KBM-7 (cell line): ENCODE measurements at regions not wholly inside any gene's neighbourhood (a gene's known extent, or its start where the extent isn't known, plus 50 kb on each side); places are given as distances from the start of the nearest gene placed in this dataset.
"Not testable (repeated sequence)": the region's sequence is repeated elsewhere in the genome, so short reads cannot be mapped to it uniquely, and the experiment has no call there.

Source experiments
- DNase-seq: peaks from one replicate; pipeline ENCODE4 v3.0.0-alpha.2; 2015
- in situ Hi-C: fragments of 300-500 bp; cut with MboI; formaldehyde crosslinking; loops from 2 replicates; pipeline ENCODE4 v1.14.3; 2020; ENCODE audit warnings: low sequenced_read_pairs, low pct_unique_long_range_greater_than_20kb, mixed read lengths

- no peak for DNase-seq
- in situ Hi-C loops, result no loop called here
These were observed 169.0 kb downstream of the NEDD1 start for GRCh38 chr12:97075934-97076630.

GRCh38 chr12:97076912-97077311 lies 169.9 kb downstream of the NEDD1 start:
- DNase-seq, in situ Hi-C loops: not testable (repeated sequence)

DNA sequence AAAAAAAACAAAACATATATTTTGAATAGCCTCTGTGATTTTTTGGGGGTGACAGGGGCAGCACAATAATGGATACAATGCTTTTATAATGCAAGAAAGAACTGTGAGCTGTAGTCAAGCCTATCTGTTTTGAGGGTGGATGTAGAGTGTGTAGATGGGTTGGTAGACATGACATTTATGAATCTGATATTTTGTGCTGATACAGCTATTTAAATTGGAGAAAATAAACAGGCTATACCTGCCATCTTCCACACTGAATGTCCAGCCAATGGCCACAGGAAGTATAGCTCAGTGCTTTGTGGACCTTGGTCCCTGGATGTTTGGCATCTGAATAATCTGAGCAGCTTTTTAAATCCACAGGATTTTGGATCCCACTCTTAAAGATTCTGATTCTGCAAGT lies 175.0 kb downstream of the NEDD1 start:
- DNase-seq, result no peak
- in situ Hi-C loops, result no loop called here

- in situ Hi-C loops, result no loop called here
- DNase-seq, result no peak
These were observed 186.2 kb downstream of the NEDD1 start for GRCh38 chr12:97093187-97093683.

- DNase-seq, result no peak
- in situ Hi-C loops, result no loop called here
These were observed 190.7 kb downstream of the NEDD1 start for GRCh38 chr12:97097734-97098133.

GRCh38 chr12:97109441-97109840 lies 202.4 kb downstream of the NEDD1 start:
- in situ Hi-C loops, result no loop called here

GRCh38 chr12:97112136-97112535 lies 205.1 kb downstream of the NEDD1 start:
- in situ Hi-C loops, result no loop called here
- DNase-seq, result no peak

More at GRCh38 chr12:97109441-97109840, 202.4 kb downstream of the NEDD1 start:
- DNase-seq, result no peak

GRCh38 chr12:97118796-97119375 lies 211.8 kb downstream of the NEDD1 start:
- in situ Hi-C loops, result no loop called here
- DNase-seq, result no peak

GRCh38 chr12:97127061-97127460 lies 220.0 kb downstream of the NEDD1 start:
- DNase-seq, result no peak
- in situ Hi-C loops, result no loop called here

DNA sequence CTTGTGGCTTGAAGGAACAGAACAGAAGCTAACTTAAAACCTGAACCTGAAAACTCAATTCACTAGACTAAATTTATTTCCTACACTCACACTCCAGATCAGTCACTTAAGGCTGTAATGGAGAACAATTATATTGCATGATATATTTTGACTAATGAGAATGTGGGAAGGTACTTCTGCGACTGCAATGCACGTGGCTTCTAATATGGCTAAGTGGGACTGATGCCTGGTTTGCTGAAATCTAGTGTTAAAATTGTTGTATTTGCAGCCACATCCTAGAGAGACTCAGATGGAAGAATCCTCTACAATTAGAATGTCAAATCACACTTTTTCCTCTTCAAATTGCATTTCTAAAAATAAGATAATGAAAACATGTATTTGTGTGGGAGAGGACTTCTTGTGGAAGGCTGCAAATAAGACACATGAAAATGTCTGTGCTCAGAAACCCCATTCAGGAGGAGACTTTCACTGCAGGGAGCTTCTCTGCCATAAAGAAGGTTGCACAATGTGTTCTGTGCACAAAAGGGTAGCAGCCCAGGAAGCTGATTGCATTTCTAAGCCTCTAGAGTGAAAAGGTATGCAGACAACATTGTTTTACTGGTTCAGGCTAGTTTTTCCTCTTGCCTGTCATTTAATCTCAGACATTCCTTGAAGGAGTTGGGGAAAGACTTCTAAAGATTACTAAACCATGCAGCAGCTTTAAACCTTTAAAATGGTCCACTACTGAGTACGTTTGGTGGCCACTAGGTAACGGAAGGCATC lies 224.3 kb downstream of the NEDD1 start:
- in situ Hi-C loops, result no loop called here
- no peak for DNase-seq

DNA sequence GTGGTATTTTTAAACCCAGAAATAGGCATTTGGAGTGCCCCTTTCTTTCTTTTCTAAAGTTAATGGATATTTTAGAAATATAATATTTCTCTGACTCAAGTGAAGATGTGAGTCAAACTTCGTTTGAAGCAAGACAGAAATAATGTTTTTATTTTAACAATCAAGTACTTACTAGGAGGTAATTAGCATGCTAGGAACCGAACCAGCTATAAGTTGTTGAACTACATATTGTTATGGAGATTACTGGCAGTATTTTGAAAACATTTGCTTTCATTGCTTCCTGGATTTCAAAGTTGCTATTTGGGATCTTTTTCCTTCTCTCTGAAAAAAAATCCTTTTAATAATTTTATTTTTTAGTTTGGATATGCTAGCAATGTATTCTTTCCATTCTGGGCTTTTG lies 225.2 kb downstream of the NEDD1 start:
- in situ Hi-C loops, result no loop called here
- DNase-seq, result no peak

DNA sequence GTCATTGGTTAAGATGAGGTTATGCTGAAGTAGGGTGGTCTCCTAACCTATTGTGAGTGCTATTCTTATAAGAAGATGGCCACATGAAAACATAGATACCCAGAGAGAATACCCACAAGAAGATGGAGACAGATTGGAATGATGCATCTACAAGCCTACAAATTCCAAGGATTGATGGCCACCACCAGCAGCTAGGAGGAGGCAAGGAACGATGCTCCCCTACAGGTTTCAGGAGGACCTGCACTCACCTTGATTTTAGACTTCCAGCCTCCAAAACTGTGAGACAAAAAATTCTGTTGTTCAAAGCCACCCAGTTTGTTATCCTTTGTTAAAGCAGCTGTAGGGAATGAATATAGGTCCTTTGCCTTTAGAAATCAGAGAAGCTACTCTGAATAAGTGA lies 227.4 kb downstream of the NEDD1 start:
- in situ Hi-C loops, result no loop called here
- no peak for DNase-seq

GRCh38 chr12:97140355-97140754 lies 233.3 kb downstream of the NEDD1 start:
- peak; percentile 9 for DNase-seq
- in situ Hi-C loops, result no loop called here

DNA sequence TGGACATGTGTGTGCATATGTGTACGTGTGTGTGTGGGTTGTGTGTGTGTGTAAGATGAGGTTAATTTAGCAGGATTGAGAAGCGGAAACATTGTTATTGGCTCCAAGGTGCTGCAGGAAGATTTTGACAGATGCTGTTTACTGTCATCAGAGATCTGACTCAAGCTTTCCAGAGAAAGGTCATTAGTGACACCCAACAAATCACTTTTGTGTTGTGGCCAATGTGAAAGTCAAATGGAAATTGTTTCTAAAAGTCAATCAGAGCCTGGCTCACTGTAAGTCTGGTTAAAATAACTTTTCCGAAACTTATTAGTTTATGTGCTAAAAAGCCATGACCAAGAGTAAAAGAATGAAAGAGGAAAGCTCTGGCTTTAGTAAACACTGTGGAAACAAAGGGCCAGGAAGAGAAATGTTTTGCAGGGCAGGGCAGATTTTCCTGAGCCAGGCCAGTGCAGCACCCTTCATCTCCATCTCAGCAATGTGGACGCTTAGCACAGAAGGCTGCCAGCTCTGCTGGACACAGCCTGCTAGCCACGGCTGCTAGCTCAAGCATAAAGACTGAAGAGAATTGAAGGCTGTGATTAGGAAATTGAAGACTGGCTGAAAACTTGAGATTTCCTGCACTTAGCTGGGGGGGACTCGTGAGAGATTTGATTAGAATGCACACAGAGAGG lies 235.8 kb downstream of the NEDD1 start:
- in situ Hi-C loops, result no loop called here
- no peak for DNase-seq

- peak; percentile 67 for DNase-seq
- in situ Hi-C loops, result no loop called here
These were observed 242.0 kb downstream of the NEDD1 start for GRCh38 chr12:97148941-97149559.

DNA sequence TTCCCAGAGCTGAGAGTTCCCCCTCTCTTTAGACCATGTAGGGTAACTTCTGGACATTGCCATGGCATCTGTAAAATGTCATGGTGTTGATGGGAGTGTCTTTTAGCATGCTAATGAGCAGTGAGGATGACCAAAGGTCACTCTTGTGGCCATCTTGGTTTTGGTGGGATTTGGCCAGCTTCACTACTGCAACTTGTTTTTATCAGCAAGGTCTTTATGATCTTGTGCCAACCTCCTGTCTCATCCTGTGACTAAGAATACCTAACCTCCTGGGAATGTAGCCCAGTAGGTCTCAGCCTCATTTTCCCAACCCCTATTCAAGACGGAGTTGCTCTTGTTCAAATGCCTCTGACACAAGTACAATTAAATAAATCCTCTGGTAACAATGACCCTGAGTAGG lies 244.4 kb downstream of the NEDD1 start:
- DNase-seq, result no peak
- in situ Hi-C loops, result no loop called here

DNA sequence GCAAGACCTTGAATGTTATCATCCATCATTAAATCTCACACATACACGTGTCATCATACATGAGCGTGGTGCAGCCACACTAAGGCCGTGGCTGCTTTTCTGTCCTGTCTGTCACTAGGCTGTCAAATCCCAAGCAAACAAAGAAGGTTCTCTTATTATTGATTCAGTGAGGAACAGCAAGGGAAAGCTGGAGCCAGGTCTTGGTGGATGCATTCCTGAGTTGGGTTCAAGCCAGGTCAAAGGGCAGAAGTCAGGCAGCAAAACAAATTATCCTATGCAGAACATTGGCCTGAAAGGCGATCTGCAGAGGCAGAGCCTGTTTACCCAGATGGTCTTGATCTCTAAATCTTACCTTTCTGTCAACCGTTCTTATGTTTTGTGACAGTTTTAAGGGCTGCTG lies 252.3 kb downstream of the NEDD1 start:
- in situ Hi-C loops, result no loop called here

GRCh38 chr12:97160277-97160676 lies 253.2 kb downstream of the NEDD1 start:
- in situ Hi-C loops, result no loop called here

More for the DNA sequence above, 252.3 kb downstream of the NEDD1 start:
- DNase-seq, result no peak

DNA sequence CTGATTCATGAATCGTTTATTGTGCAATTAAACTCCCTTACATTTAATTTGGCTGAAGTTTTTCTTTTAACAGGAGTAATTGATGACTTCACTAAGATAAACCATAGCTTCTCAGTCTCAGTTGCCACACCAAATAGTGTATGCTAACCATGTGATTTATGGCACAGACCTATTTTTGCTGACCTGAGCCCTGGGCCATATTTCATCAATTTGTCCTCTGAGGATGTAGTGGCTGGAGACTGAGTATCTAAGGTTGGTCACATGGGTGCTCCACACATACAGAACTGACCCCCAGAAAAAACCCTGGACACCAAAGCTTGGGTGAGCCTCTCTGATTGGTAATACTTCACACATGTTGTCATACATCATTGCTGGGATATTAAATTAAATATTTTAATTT lies 255.1 kb downstream of the NEDD1 start:
- in situ Hi-C loops, result no loop called here
- DNase-seq, result no peak

More at GRCh38 chr12:97160277-97160676, 253.2 kb downstream of the NEDD1 start:
- DNase-seq, result no peak
